ENCODE measurements at regions not wholly inside any gene's neighbourhood (a gene's known extent, or its start where the extent isn't known, plus 50 kb on each side); places are given as distances from the start of the nearest gene placed in this dataset.

- DNase-seq (no peak), ATAC-seq (ENCODE audit: insufficient read depth, low read depth) (no peak)
- Histone ChIP-seq H3K9ac (ENCODE audit: low read depth, low read length) (no peak overlapping the region), H3K79me2 (ENCODE audit: insufficient read depth, low read length) (no peaks in the 10 kb centered on the region), H3K27ac (ENCODE audit: low read length) (no peak overlapping the region), H3K4me3 (ENCODE audit: low read depth in 1 of 2, low read length in 2 of 2) (no peak overlapping the region), H3K9me3 (ENCODE audit: insufficient read depth, low read length, severe bottlenecking) (no peaks in the 10 kb centered on the region), H4K20me1 (ENCODE audit: insufficient read depth, low read length) (no peaks in the 10 kb centered on the region), H3K4me2 (ENCODE audit: insufficient read depth, low read length) (no peak overlapping the region), H3K36me3 (ENCODE audit: insufficient read depth, low read length) (no peaks in the 10 kb centered on the region), H2AFZ (ENCODE audit: low read depth, low read length) (no peak overlapping the region), H3K4me1 (ENCODE audit: insufficient read depth, low read length) (no peaks in the 10 kb centered on the region), H3K27me3 (ENCODE audit: insufficient read depth, low read length, poor library complexity) (no peaks in the 10 kb centered on the region)
- TF ChIP-seq CTCF (IDR thresholded peaks at IDR 0.05; ENCODE audit: borderline replicate concordance, extremely low read depth, low read length, poor library complexity, severe bottlenecking) (no peak), EZH2 (IDR thresholded peaks at IDR 0.05; ENCODE audit: borderline replicate concordance, low read depth, low read length, severe bottlenecking) (no peak)
Measured at GRCh38 chr6:170205126-170205525, 85.8 kb downstream of the DLL1 start.

DNA sequence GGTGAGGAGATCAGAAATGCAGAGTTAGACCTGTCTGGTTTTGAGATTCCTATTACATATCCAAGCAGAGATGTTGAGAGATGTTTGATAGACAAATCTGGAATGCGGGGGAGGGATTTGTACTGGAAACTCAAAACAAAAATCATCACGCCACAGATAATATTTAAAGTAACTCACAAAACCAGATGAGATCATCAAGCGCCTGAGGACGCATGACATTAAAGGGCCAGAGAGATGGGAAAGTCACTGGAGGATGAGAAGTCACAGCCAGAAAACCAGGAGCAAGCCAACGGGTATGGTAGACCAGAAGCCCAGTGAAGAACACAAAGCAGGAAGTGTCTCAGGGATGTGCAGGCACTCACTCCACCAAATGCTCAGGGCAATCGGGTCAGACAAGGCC is 87.7 kb downstream of the DLL1 start:
- H3K27me3 ChIP-seq (ENCODE audit: insufficient read depth, low read length, poor library complexity) = no peaks in the 10 kb centered on the region
- TF ChIP-seq CTCF (IDR thresholded peaks at IDR 0.05; ENCODE audit: borderline replicate concordance, extremely low read depth, low read length, poor library complexity, severe bottlenecking) = no peak
- no peak for TF ChIP-seq EZH2 (IDR thresholded peaks at IDR 0.05; ENCODE audit: borderline replicate concordance, low read depth, low read length, severe bottlenecking)
- H3K27ac ChIP-seq (ENCODE audit: low read length) = no peak overlapping the region

GRCh38 chr6:170202416-170203135 is 88.3 kb downstream of the DLL1 start:
- Histone ChIP-seq H3K36me3 (ENCODE audit: insufficient read depth, low read length) (no peaks in the 10 kb centered on the region), H4K20me1 (ENCODE audit: insufficient read depth, low read length) (no peaks in the 10 kb centered on the region), H3K4me3 (ENCODE audit: low read depth in 1 of 2, low read length in 2 of 2) (no peak overlapping the region), H2AFZ (ENCODE audit: low read depth, low read length) (no peak overlapping the region), H3K9me3 (ENCODE audit: insufficient read depth, low read length, severe bottlenecking) (no peaks in the 10 kb centered on the region), H3K9ac (ENCODE audit: low read depth, low read length) (no peak overlapping the region), H3K4me1 (ENCODE audit: insufficient read depth, low read length) (no peaks in the 10 kb centered on the region), H3K4me2 (ENCODE audit: insufficient read depth, low read length) (no peak overlapping the region), H3K27ac (ENCODE audit: low read length) (no peak overlapping the region), H3K79me2 (ENCODE audit: insufficient read depth, low read length) (no peaks in the 10 kb centered on the region), H3K27me3 (ENCODE audit: insufficient read depth, low read length, poor library complexity) (no peaks in the 10 kb centered on the region)
- no peak for DNase-seq
- ATAC-seq (ENCODE audit: insufficient read depth, low read depth) = no peak
- TF ChIP-seq CTCF (IDR thresholded peaks at IDR 0.05; ENCODE audit: borderline replicate concordance, extremely low read depth, low read length, poor library complexity, severe bottlenecking) (no peak), EZH2 (IDR thresholded peaks at IDR 0.05; ENCODE audit: borderline replicate concordance, low read depth, low read length, severe bottlenecking) (no peak)

More for the DNA sequence above, 87.7 kb downstream of the DLL1 start:
- no peaks in the 10 kb centered on the region for H3K9me3 ChIP-seq (ENCODE audit: insufficient read depth, low read length, severe bottlenecking)
- DNase-seq (no peak), ATAC-seq (ENCODE audit: insufficient read depth, low read depth) (no peak)
- H3K4me1 ChIP-seq (ENCODE audit: insufficient read depth, low read length) = no peaks in the 10 kb centered on the region
- no peaks in the 10 kb centered on the region for H3K36me3 ChIP-seq (ENCODE audit: insufficient read depth, low read length)
- H3K9ac ChIP-seq (ENCODE audit: low read depth, low read length) = no peak overlapping the region
- H4K20me1 ChIP-seq (ENCODE audit: insufficient read depth, low read length) = no peaks in the 10 kb centered on the region
- H2AFZ ChIP-seq (ENCODE audit: low read depth, low read length) = no peak overlapping the region
- H3K79me2 ChIP-seq (ENCODE audit: insufficient read depth, low read length) = no peaks in the 10 kb centered on the region
- no peak overlapping the region for H3K4me2 ChIP-seq (ENCODE audit: insufficient read depth, low read length)
- no peak overlapping the region for H3K4me3 ChIP-seq (ENCODE audit: low read depth in 1 of 2, low read length in 2 of 2)

Measured in DND-41 (cell line).